Uterus (tissue), 2 donors: ENCODE measurements at regions not wholly inside any gene's neighbourhood (a gene's known extent, or its start where the extent isn't known, plus 50 kb on each side); places are given as distances from the start of the nearest gene placed in this dataset.

Source experiments
- POLR2A ChIP-seq, 2 donors: fragments of 450-650 bp; IDR thresholded peaks; one replicate each; pipeline ENCODE4 v1.6.1; 2016; ENCODE audit warnings: antibody characterized with exemption in 2 of 2, mild to moderate bottlenecking in 1 of 2, moderate library complexity in 1 of 2
- TF ChIP-seq, protein P1 (sequence below), 4 experiments: fragments of 200-600 bp in 2 of 4; fragments of 450-650 bp in 2 of 4; sonication (generic) in 2 of 4; IDR thresholded peaks; one replicate each; pipeline ENCODE4 v1.5.1; 2016 to 2019; ENCODE audit warnings: antibody characterized with exemption in 4 of 4, mild to moderate bottlenecking in 2 of 4, moderate library complexity in 1 of 4

DNA sequence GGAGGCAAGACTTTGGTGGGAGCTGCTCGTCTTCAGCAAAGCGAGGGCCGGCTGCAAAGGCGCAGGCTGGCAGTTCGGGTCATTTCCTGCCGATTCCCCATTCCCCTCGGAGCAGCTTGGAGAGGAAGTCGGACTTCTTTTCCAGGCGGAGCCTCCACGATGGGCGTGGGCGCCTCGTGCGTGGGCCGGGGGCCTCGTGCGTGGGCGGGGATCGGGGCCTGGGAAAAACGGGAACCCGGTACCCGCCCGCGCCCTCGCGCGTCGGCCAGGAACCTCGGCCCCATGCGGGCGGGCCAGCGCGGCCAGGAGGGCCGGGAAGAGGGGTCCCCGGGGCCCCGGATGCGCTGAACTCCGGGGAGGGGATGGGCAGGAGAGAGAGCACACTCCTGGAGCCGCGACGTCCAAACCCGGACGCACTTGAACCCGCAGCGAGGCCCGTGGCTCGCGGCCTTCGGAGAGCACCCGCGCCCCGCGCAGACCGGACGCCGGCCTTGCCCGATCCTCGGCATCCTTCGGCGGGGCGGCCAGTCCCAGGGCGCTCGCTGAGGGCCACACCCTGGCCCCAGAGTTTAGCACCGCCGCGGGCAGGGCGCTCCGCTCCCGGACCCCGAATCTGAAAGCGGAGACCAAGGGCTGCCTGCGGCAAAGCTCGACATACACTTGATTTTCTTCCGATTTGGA is 368.4 kb downstream of the MTX2 start:
- TF ChIP-seq, protein P1, sequence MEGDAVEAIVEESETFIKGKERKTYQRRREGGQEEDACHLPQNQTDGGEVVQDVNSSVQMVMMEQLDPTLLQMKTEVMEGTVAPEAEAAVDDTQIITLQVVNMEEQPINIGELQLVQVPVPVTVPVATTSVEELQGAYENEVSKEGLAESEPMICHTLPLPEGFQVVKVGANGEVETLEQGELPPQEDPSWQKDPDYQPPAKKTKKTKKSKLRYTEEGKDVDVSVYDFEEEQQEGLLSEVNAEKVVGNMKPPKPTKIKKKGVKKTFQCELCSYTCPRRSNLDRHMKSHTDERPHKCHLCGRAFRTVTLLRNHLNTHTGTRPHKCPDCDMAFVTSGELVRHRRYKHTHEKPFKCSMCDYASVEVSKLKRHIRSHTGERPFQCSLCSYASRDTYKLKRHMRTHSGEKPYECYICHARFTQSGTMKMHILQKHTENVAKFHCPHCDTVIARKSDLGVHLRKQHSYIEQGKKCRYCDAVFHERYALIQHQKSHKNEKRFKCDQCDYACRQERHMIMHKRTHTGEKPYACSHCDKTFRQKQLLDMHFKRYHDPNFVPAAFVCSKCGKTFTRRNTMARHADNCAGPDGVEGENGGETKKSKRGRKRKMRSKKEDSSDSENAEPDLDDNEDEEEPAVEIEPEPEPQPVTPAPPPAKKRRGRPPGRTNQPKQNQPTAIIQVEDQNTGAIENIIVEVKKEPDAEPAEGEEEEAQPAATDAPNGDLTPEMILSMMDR (IDR thresholded peaks at IDR 0.05), result peak in 1 of 4 experiments; percentile 26
- TF ChIP-seq POLR2A (IDR thresholded peaks at IDR 0.05), result peak in 1 of 2 donors; percentile 31
